WERI-Rb-1 (cell line): ENCODE measurements at regions not wholly inside any gene's neighbourhood (a gene's known extent, or its start where the extent isn't known, plus 50 kb on each side); places are given as distances from the start of the nearest gene placed in this dataset.
A peak's percentile ranks its signal among the peaks of the same experiment; 100 is the strongest.

ENCODE experiments used
- DNase-seq: peaks from one replicate; pipeline ENCODE4 v3.0.0-alpha.2; 2020
- H3K27ac ChIP-seq: fragments of 250-450 bp; sonication (Bioruptor Pico); 2 replicates; pipeline ENCODE4 v1.5.1; 2020; ENCODE audit warnings: mild to moderate bottlenecking, moderate library complexity
- H3K27me3 ChIP-seq: fragments of 250-450 bp; sonication (Bioruptor Pico); 2 replicates; pipeline ENCODE4 v1.5.1; 2021; ENCODE audit warnings: mild to moderate bottlenecking, low read depth, moderate library complexity; ENCODE audit not compliant: insufficient read depth, severe bottlenecking
- H3K36me3 ChIP-seq: fragments of 250-450 bp; sonication (Bioruptor Pico); 2 replicates; pipeline ENCODE4 v1.5.1; 2020; ENCODE audit warnings: mild to moderate bottlenecking, moderate library complexity
- H3K4me3 ChIP-seq: 2 replicates; pipeline ENCODE4 v1.5.1; 2011; ENCODE audit warnings: low read depth, mild to moderate bottlenecking, control low read depth, low read length
- H3K9me3 ChIP-seq: fragments of 250-450 bp; sonication (Bioruptor Pico); 2 replicates; pipeline ENCODE4 v1.5.1; 2021; ENCODE audit warnings: mild to moderate bottlenecking, moderate library complexity; ENCODE audit not compliant: severe bottlenecking
- CTCF ChIP-seq: IDR thresholded peaks from 2 replicates; pipeline ENCODE4 v1.5.1; 2011; ENCODE audit warnings: low read depth, mild to moderate bottlenecking, control low read depth, inconsistent platforms, low read length

- Histone ChIP-seq H3K4me3 (no peak overlapping the region), H3K27me3 (peaks cover 65% of the 10 kb centered on the region), H3K27ac (no peak overlapping the region), H3K9me3 (no peaks in the 10 kb centered on the region), H3K36me3 (no peaks in the 10 kb centered on the region)
- DNase-seq: no peak
- TF ChIP-seq CTCF: no peak
Measured at GRCh38 chr10:62665771-62666170, 138.7 kb upstream of the ADO start.

GRCh38 chr10:62666275-62666674 lies 138.2 kb upstream of the ADO start:
- Histone ChIP-seq H3K4me3 (no peak overlapping the region), H3K9me3 (no peaks in the 10 kb centered on the region), H3K27ac (no peak overlapping the region), H3K36me3 (no peaks in the 10 kb centered on the region), H3K27me3 (peaks cover 63% of the 10 kb centered on the region)
- DNase-seq: no peak
- no peak for TF ChIP-seq CTCF

- TF ChIP-seq CTCF: no peak
- H3K27ac ChIP-seq: no peak overlapping the region
- no peaks in the 10 kb centered on the region for H3K9me3 ChIP-seq
- no peak for DNase-seq
- H3K4me3 ChIP-seq: no peak overlapping the region
- no peaks in the 10 kb centered on the region for H3K36me3 ChIP-seq
- peaks cover 39% of the 10 kb centered on the region for H3K27me3 ChIP-seq
Measured at GRCh38 chr10:62669341-62669740, 135.2 kb upstream of the ADO start.

- TF ChIP-seq CTCF: no peak
- DNase-seq: no peak
- peaks cover 25% of the 10 kb centered on the region for H3K27me3 ChIP-seq
Measured at GRCh38 chr10:62671104-62671503, 133.4 kb upstream of the ADO start.

GRCh38 chr10:62681211-62681940 lies 123.1 kb upstream of the ADO start:
- no peaks in the 10 kb centered on the region for H3K9me3 ChIP-seq
- DNase-seq: no peak
- H3K36me3 ChIP-seq: no peaks in the 10 kb centered on the region
- peaks cover 56% of the 10 kb centered on the region for H3K27me3 ChIP-seq
- H3K4me3 ChIP-seq: no peak overlapping the region
- TF ChIP-seq CTCF: 0 out of 2 replicates have a peak, but pooled peaks have one; percentile 11
- no peak overlapping the region for H3K27ac ChIP-seq

More at GRCh38 chr10:62671104-62671503, 133.4 kb upstream of the ADO start:
- Histone ChIP-seq H3K4me3 (no peak overlapping the region), H3K9me3 (no peaks in the 10 kb centered on the region), H3K36me3 (no peaks in the 10 kb centered on the region), H3K27ac (no peak overlapping the region)

GRCh38 chr10:62684911-62685310 lies 119.6 kb upstream of the ADO start:
- H3K9me3 ChIP-seq: no peaks in the 10 kb centered on the region
- no peak overlapping the region for H3K4me3 ChIP-seq
- no peak for DNase-seq
- no peak for TF ChIP-seq CTCF
- no peak overlapping the region for H3K27ac ChIP-seq
- no peaks in the 10 kb centered on the region for H3K36me3 ChIP-seq
- H3K27me3 ChIP-seq: peaks cover 74% of the 10 kb centered on the region
